SH-SY5Y (cell line): ENCODE measurements at regions not wholly inside any gene's neighbourhood (a gene's known extent, or its start where the extent isn't known, plus 50 kb on each side); places are given as distances from the start of the nearest gene placed in this dataset.

Source experiments
- GATA2 ChIP-seq: IDR thresholded peaks from 2 replicates; pipeline ENCODE4 v1.6.1; 2011; ENCODE audit warnings: mild to moderate bottlenecking, low read depth, low read length
- GATA3 ChIP-seq: IDR thresholded peaks from 2 replicates; pipeline ENCODE4 v1.6.1; 2011; ENCODE audit warnings: low read depth, mild to moderate bottlenecking, low read length, moderate library complexity

- no peak for TF ChIP-seq GATA2
- TF ChIP-seq GATA3: no peak
These were observed 197.8 kb downstream of the TTC8 start for GRCh38 chr14:89022274-89022673.

- TF ChIP-seq GATA2 (no peak), GATA3 (no peak)
These were observed 200.2 kb downstream of the TTC8 start for GRCh38 chr14:89024691-89025090.

- TF ChIP-seq GATA3: no peak
- no peak for TF ChIP-seq GATA2
These were observed 201.2 kb downstream of the TTC8 start for GRCh38 chr14:89025561-89026236.

DNA sequence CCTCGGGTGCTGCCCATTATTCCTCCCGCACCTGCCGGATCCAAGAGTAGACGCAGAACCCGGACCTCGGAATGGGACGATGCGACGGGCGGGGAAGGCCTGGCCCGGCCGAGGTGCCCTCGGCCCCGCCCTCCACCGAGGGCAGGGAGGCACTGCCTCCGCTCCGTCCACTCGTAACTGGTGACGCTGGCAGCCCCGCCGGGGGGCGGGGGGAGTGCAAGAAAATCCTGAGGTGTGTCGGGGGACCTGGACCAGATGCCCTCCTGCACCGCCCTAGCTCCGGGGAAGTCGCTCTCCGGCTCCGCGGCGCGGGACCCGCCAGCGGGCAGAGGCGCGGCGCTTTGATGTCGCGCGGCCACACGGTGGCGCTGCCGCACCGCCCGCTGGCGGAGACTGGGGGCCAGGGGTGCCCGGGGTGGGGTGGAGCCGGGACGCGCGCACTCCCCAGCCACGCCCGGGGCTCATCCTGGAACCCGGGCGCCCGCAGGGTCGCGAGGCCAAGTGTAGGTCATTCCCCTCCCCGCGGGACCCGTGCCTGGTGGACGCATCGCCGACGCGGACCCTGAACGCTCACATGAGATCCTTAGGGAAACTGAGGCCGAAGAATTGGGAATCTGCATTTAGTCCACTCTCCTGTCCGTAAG lies 202.8 kb downstream of the TTC8 start:
- TF ChIP-seq GATA2: no peak
- no peak for TF ChIP-seq GATA3

- TF ChIP-seq GATA2: no peak
- TF ChIP-seq GATA3: no peak
These were observed 204.1 kb downstream of the TTC8 start for GRCh38 chr14:89028462-89029134.

DNA sequence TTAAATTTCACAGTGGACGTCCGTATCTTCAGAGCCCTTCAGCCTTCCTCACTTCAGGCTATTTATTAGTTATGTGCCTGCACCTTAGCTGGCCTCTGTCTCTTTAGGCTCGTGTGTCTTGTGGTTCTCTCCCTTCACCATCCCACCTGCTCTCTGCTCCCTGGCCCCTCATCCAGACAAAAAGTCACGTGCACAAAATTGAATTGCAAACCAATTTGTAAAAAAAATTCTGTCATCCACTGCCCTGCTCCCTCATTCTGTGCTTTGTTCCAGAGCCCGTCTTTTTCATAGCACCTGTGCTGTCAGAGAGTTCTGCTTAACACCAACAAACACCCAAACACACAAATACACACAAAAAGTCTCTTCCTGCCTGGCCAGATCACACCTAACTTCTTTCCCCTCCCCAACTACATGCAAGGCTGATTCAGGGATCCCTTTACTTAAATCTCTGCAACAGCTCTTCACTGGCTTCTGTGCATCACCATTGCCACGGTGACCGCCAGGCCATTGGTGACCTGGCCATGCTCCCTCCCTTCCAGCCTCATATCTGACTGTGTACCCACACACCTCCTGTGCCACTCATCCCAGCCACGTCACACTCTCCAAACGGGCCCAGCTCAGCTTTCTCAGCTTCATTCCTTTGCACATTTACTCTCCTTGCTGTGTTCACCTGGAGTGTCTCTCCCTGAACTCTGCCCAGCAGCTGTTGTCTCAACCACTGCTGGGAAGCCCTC lies 205.7 kb downstream of the TTC8 start:
- TF ChIP-seq GATA2: no peak
- no peak for TF ChIP-seq GATA3

- TF ChIP-seq GATA3: no peak
- no peak for TF ChIP-seq GATA2
These were observed 206.5 kb downstream of the TTC8 start for GRCh38 chr14:89030921-89031320.

GRCh38 chr14:89032086-89032649 lies 207.7 kb downstream of the TTC8 start:
- TF ChIP-seq GATA2 (no peak), GATA3 (no peak)

DNA sequence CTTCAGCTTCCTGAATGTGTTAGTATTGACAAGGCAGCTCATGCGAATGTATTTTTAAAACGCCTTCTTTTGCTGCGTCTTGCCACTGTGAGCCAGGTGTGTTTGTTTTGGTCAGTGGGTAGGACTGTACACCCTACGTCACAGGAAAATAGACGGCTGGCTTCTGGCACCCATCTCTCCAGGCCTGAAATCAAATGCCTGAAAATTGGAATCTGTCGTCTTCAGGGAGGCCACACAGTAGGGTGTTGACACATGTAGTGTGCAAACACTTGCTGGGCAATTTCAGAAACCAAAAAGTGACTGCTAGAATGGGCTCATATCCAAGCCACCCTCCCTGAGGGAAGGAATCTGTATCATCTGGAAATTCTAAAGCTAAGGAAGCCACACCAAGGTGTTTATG lies 209.3 kb downstream of the TTC8 start:
- no peak for TF ChIP-seq GATA2
- no peak for TF ChIP-seq GATA3

GRCh38 chr14:89036371-89036770 lies 211.9 kb downstream of the TTC8 start:
- TF ChIP-seq GATA2 (no peak), GATA3 (no peak)

DNA sequence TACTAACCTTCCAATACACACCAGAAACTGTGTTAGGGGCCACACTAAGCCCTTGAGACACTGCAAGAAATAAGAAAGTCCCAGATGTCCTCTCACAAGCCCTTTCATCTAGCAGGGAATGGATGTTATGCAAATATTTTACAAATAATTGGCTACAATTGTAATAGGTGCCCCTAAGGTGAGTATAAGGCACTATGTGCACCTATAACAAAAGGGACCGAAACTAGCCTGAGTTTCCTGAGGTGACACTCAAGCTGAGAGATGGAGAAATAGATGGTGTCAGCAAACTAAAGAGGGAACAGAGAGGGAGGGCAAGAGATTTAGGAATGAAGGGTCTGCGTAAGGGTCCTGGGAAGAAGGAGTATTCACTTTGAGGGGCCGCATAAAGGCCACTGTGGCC lies 212.6 kb downstream of the TTC8 start:
- TF ChIP-seq GATA2 (no peak), GATA3 (no peak)

- TF ChIP-seq GATA3: no peak
- no peak for TF ChIP-seq GATA2
These were observed 215.6 kb downstream of the TTC8 start for GRCh38 chr14:89040080-89040459.

GRCh38 chr14:89040460-89041256 lies 216.2 kb downstream of the TTC8 start:
- TF ChIP-seq GATA2: no peak
- TF ChIP-seq GATA3: no peak

DNA sequence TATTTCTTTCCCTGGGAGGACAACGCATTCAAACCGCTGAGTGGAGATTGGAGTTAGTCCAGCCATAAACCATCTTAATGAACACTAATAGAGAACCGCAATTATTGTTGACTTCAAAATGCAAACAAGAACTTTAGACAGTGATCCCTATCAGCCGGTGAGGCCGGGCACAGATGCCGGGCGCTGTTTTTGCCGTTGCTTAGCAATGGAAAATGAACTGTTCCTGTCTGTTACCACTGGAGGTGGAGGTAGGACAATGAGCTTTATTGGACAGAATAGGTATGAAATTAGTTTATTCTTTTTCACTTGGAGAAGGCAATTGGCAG lies 216.8 kb downstream of the TTC8 start:
- TF ChIP-seq GATA2 (peak; percentile 88), GATA3 (peak; percentile 65)

- TF ChIP-seq GATA2: no peak
- no peak for TF ChIP-seq GATA3
These were observed 217.6 kb downstream of the TTC8 start for GRCh38 chr14:89042021-89042420.

DNA sequence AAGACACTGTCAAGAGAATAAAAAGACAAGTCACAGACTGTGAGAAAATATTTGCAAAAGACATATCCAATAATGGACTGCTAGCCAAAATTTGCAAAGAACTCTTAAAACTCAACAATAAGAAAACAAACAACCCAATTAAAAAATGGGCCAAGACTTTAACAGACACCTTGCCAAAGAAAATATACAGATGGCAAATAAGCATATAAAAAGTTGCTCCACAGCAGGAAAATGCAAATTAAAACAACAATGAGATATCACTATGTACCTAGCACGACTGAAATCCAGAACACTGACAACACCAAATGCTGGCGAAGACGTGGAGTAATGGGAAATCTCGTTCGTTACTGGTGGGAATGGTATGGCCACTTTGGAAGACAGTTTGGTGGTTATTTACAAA lies 228.9 kb downstream of the TTC8 start:
- TF ChIP-seq GATA3: no peak
